Natural killer cell (primary cell): ENCODE measurements at regions not wholly inside any gene's neighbourhood (a gene's known extent, or its start where the extent isn't known, plus 50 kb on each side); places are given as distances from the start of the nearest gene placed in this dataset.
"Not testable (repeated sequence)": the region's sequence is repeated elsewhere in the genome, so short reads cannot be mapped to it uniquely, and the experiment has no call there.

ENCODE experiments used
- ATAC-seq, 3 donors: fragments of 150-1000 bp in 2 of 3; fragments of 200-7000 bp in 1 of 3; cut with Tn5 transposase; 1 replicate in 1 of 3; 2 replicates in 2 of 3; pipeline ENCODE4 v1.10.0; 2021; ENCODE audit warnings: mild to moderate bottlenecking in 2 of 3, moderate library complexity in 2 of 3
- DNase-seq, 2 donors: peaks; one replicate each; pipeline versions ENCODE4 v3.0.0 to v3.0.0-alpha.2; 2013 to 2021; ENCODE audit warnings: mixed read lengths in 1 of 2
- H3K27ac ChIP-seq: one replicate; pipeline ENCODE4 v1.5.1; 2013; ENCODE audit warnings: mild to moderate bottlenecking, low read length
- H3K27me3 ChIP-seq: one replicate; pipeline ENCODE4 v1.6.1; 2013; ENCODE audit warnings: low read length; ENCODE audit not compliant: control insufficient read depth, insufficient read depth
- H3K36me3 ChIP-seq: one replicate; pipeline ENCODE4 v1.6.1; 2013; ENCODE audit warnings: low read length; ENCODE audit not compliant: control insufficient read depth, insufficient read depth
- H3K4me1 ChIP-seq: one replicate; pipeline ENCODE4 v1.6.1; 2013; ENCODE audit warnings: low read length; ENCODE audit not compliant: control insufficient read depth, insufficient read depth
- H3K4me3 ChIP-seq: one replicate; pipeline ENCODE4 v1.5.1; 2013; ENCODE audit warnings: low read length
- H3K9me3 ChIP-seq: one replicate; pipeline ENCODE4 v1.6.1; 2013; ENCODE audit warnings: low read length; ENCODE audit not compliant: control insufficient read depth, insufficient read depth
- H3K27ac Mint-ChIP-seq, 2 donors: one replicate each; pipeline ENCODE4 v1.8.0; 2022; ENCODE audit warnings: mild to moderate bottlenecking in 2 of 2, mixed read lengths in 2 of 2, moderate library complexity in 1 of 2
- H3K27me3 Mint-ChIP-seq, 2 donors: one replicate each; pipeline ENCODE4 v1.8.0; 2022; ENCODE audit warnings: low read depth in 2 of 2, mixed read lengths in 2 of 2
- H3K36me3 Mint-ChIP-seq: one replicate; pipeline ENCODE4 v1.8.0; 2022; ENCODE audit warnings: mixed read lengths
- H3K4me1 Mint-ChIP-seq, 2 donors: one replicate each; pipeline ENCODE4 v1.8.0; 2022; ENCODE audit warnings: mixed read lengths in 2 of 2
- H3K4me3 Mint-ChIP-seq: one replicate; pipeline ENCODE4 v1.8.0; 2022; ENCODE audit warnings: mild to moderate bottlenecking, moderate library complexity, mixed read lengths
- H3K9me3 Mint-ChIP-seq, 2 donors: one replicate each; pipeline ENCODE4 v1.8.0; 2022; ENCODE audit warnings: mixed read lengths in 2 of 2
- CTCF ChIP-seq: fragments of 200-600 bp; IDR thresholded peaks from one replicate; pipeline ENCODE4 v1.8.0; 2022; ENCODE audit warnings: antibody characterized with exemption
- WGBS: methylation state at CpG from one replicate; pipeline ENCODE4 v1.1.7; 2013; ENCODE audit warnings: missing lambda C conversion rate; ENCODE audit not compliant: insufficient coverage; 5-methylcytosine and 5-hydroxymethylcytosine counted together
- intact Hi-C: fragments of 100-400 bp; cut with micrococcal nuclease; formaldehyde crosslinking; loops from one replicate; pipeline ENCODE4 v1.14.2; 2022

- Mint-ChIP-seq H3K4me1 (peaks cover 0 to 13% of the 10 kb centered on the region in 2 donors), H3K9me3 (peaks cover 13 to 23% of the 10 kb centered on the region in 2 donors)
- ATAC-seq, H3K27ac ChIP-seq, H3K27ac Mint-ChIP-seq, H3K4me1 ChIP-seq, H3K27me3 Mint-ChIP-seq, H3K36me3 ChIP-seq, DNase-seq, H3K4me3 ChIP-seq, H3K27me3 ChIP-seq, intact Hi-C loops, H3K4me3 Mint-ChIP-seq, H3K36me3 Mint-ChIP-seq: not testable (repeated sequence)
- 80% methylated on average over 9 of the region's 10 CpGs for WGBS
- peaks cover 52% of the 10 kb centered on the region for H3K9me3 ChIP-seq
These were observed 141.8 kb upstream of the FOXD4L5 start for GRCh38 chr9:65426813-65427212.

GRCh38 chr9:65426231-65426630 lies 141.2 kb upstream of the FOXD4L5 start:
- ATAC-seq = no peak
- H3K9me3 ChIP-seq = peaks cover 46% of the 10 kb centered on the region
- H3K27ac Mint-ChIP-seq = no peak overlapping the region

GRCh38 chr9:65425183-65425582 lies 140.2 kb upstream of the FOXD4L5 start:
- intact Hi-C loops, H3K4me3 Mint-ChIP-seq, H3K36me3 ChIP-seq, DNase-seq, H3K27ac ChIP-seq, H3K27ac Mint-ChIP-seq, H3K27me3 Mint-ChIP-seq, H3K4me1 ChIP-seq, H3K27me3 ChIP-seq, ATAC-seq, H3K4me3 ChIP-seq, H3K36me3 Mint-ChIP-seq: not testable (repeated sequence)
- WGBS = 51% methylated on average over 5 of the region's 5 CpGs
- H3K4me1 Mint-ChIP-seq = peaks cover 0 to 13% of the 10 kb centered on the region in 2 donors
- H3K9me3 Mint-ChIP-seq = peaks cover 21 to 29% of the 10 kb centered on the region in 2 donors
- peaks cover 37% of the 10 kb centered on the region for H3K9me3 ChIP-seq

More at GRCh38 chr9:65426231-65426630, 141.2 kb upstream of the FOXD4L5 start:
- no peak for DNase-seq
- no peaks in the 10 kb centered on the region for H3K27me3 Mint-ChIP-seq
- Histone ChIP-seq H3K27ac (no peak overlapping the region), H3K36me3 (no peaks in the 10 kb centered on the region), H3K4me3 (no peak overlapping the region), H3K27me3 (no peaks in the 10 kb centered on the region), H3K4me1 (no peaks in the 10 kb centered on the region)
- H3K36me3 Mint-ChIP-seq = no peaks in the 10 kb centered on the region
- intact Hi-C loops = no loop called here
- WGBS = 83% methylated on average over 8 of the region's 8 CpGs
- peaks cover 19 to 27% of the 10 kb centered on the region in 2 donors for H3K9me3 Mint-ChIP-seq
- TF ChIP-seq CTCF = no peak
- no peak overlapping the region for H3K4me3 Mint-ChIP-seq
- H3K4me1 Mint-ChIP-seq = peaks cover 0 to 13% of the 10 kb centered on the region in 2 donors

- H3K4me3 ChIP-seq, H3K4me1 ChIP-seq, H3K27me3 ChIP-seq, H3K27me3 Mint-ChIP-seq, H3K27ac Mint-ChIP-seq, intact Hi-C loops, H3K27ac ChIP-seq, H3K36me3 ChIP-seq, H3K36me3 Mint-ChIP-seq, H3K4me3 Mint-ChIP-seq, DNase-seq: not testable (repeated sequence)
- ATAC-seq = peak; percentile 12 to 18 (median 15)
- Mint-ChIP-seq H3K4me1 (peaks cover 0 to 13% of the 10 kb centered on the region in 2 donors), H3K9me3 (peaks cover 24 to 29% of the 10 kb centered on the region in 2 donors)
- peaks cover 32% of the 10 kb centered on the region for H3K9me3 ChIP-seq
- WGBS = 78% methylated on average over 6 of the region's 8 CpGs
These were observed 139.5 kb upstream of the FOXD4L5 start for GRCh38 chr9:65424437-65424984.

GRCh38 chr9:65423691-65424436 lies 138.9 kb upstream of the FOXD4L5 start:
- Mint-ChIP-seq H3K4me1 (peaks cover 0 to 13% of the 10 kb centered on the region in 2 donors), H3K9me3 (peaks cover 24 to 31% of the 10 kb centered on the region in 2 donors)
- H3K36me3 Mint-ChIP-seq, intact Hi-C loops, H3K4me1 ChIP-seq, ATAC-seq, H3K36me3 ChIP-seq, H3K4me3 ChIP-seq, H3K27me3 Mint-ChIP-seq, H3K27ac Mint-ChIP-seq, DNase-seq, H3K27ac ChIP-seq, H3K27me3 ChIP-seq, H3K4me3 Mint-ChIP-seq: not testable (repeated sequence)
- peaks cover 28% of the 10 kb centered on the region for H3K9me3 ChIP-seq
- WGBS = 89% methylated on average over 18 of the region's 18 CpGs

GRCh38 chr9:65422966-65423690 lies 138.1 kb upstream of the FOXD4L5 start:
- ATAC-seq, H3K27me3 Mint-ChIP-seq, H3K4me1 ChIP-seq, intact Hi-C loops, H3K4me3 ChIP-seq, H3K27ac Mint-ChIP-seq, DNase-seq, H3K36me3 ChIP-seq, H3K4me3 Mint-ChIP-seq, H3K27me3 ChIP-seq, H3K27ac ChIP-seq: not testable (repeated sequence)
- 80% methylated on average over 12 of the region's 13 CpGs for WGBS
- peaks cover 28% of the 10 kb centered on the region for H3K9me3 ChIP-seq
- peaks cover 15% of the 10 kb centered on the region for H3K36me3 Mint-ChIP-seq
- peaks cover 0 to 13% of the 10 kb centered on the region in 2 donors for H3K4me1 Mint-ChIP-seq
- H3K9me3 Mint-ChIP-seq = peaks cover 24 to 28% of the 10 kb centered on the region in 2 donors

- H3K4me1 ChIP-seq, H3K27ac ChIP-seq, H3K36me3 ChIP-seq, DNase-seq, H3K27ac Mint-ChIP-seq, H3K27me3 ChIP-seq, H3K27me3 Mint-ChIP-seq, intact Hi-C loops, H3K4me3 Mint-ChIP-seq, ATAC-seq, H3K4me3 ChIP-seq: not testable (repeated sequence)
- 80% methylated on average over 2 of the region's 2 CpGs for WGBS
- peaks cover 17% of the 10 kb centered on the region for H3K9me3 ChIP-seq
- H3K4me1 Mint-ChIP-seq = peaks cover 0 to 13% of the 10 kb centered on the region in 2 donors
- H3K9me3 Mint-ChIP-seq = peaks cover 24 to 31% of the 10 kb centered on the region in 2 donors
- H3K36me3 Mint-ChIP-seq = peaks cover 17% of the 10 kb centered on the region
These were observed 136.5 kb upstream of the FOXD4L5 start for GRCh38 chr9:65421486-65421885.
